LoVo (cell line): ENCODE measurements at regions not wholly inside any gene's neighbourhood (a gene's known extent, or its start where the extent isn't known, plus 50 kb on each side); places are given as distances from the start of the nearest gene placed in this dataset.

ENCODE experiments used
- DNase-seq: peaks from one replicate; pipeline ENCODE4 v3.0.0-alpha.2; 2016; ENCODE audit warnings: low spot score

GRCh38 chr5:61653807-61654580, 321.9 kb downstream of the ZSWIM6 start:
- no peak for DNase-seq

- DNase-seq: no peak
These were observed 322.8 kb downstream of the ZSWIM6 start for GRCh38 chr5:61654876-61655275.

- no peak for DNase-seq
These were observed 325.0 kb downstream of the ZSWIM6 start for GRCh38 chr5:61657010-61657409.

- DNase-seq: no peak
These were observed 325.6 kb downstream of the ZSWIM6 start for GRCh38 chr5:61657686-61658085.

GRCh38 chr5:61658592-61659008, 326.5 kb downstream of the ZSWIM6 start:
- peak; percentile 77 for DNase-seq

- DNase-seq: no peak
These were observed 327.2 kb downstream of the ZSWIM6 start for GRCh38 chr5:61659221-61659696.

- no peak for DNase-seq
These were observed 330.6 kb downstream of the ZSWIM6 start for GRCh38 chr5:61662670-61663069.

- DNase-seq: no peak
These were observed 334.1 kb downstream of the ZSWIM6 start for GRCh38 chr5:61666064-61666621.

GRCh38 chr5:61667525-61668218, 335.6 kb downstream of the ZSWIM6 start:
- no peak for DNase-seq

- no peak for DNase-seq
These were observed 337.5 kb downstream of the ZSWIM6 start for GRCh38 chr5:61669531-61669930.

- DNase-seq: no peak
These were observed 338.9 kb downstream of the ZSWIM6 start for GRCh38 chr5:61670941-61671340.

- DNase-seq: peak; percentile 32
These were observed 341.1 kb downstream of the ZSWIM6 start for GRCh38 chr5:61673007-61673735.

- DNase-seq: no peak
These were observed 342.3 kb downstream of the ZSWIM6 start for GRCh38 chr5:61674378-61674777.

GRCh38 chr5:61675015-61675692, 343.1 kb downstream of the ZSWIM6 start:
- no peak for DNase-seq

GRCh38 chr5:61677220-61677619, 345.2 kb downstream of the ZSWIM6 start:
- DNase-seq: no peak

GRCh38 chr5:61678966-61679365, 346.9 kb downstream of the ZSWIM6 start:
- DNase-seq: no peak

- no peak for DNase-seq
These were observed 347.5 kb downstream of the ZSWIM6 start for GRCh38 chr5:61679562-61679961.

GRCh38 chr5:61680247-61680646, 348.2 kb downstream of the ZSWIM6 start:
- DNase-seq: no peak

GRCh38 chr5:61683148-61683547, 351.1 kb downstream of the ZSWIM6 start:
- DNase-seq: no peak

- no peak for DNase-seq
These were observed 351.9 kb downstream of the ZSWIM6 start for GRCh38 chr5:61683926-61684325.

- DNase-seq: no peak
These were observed 354.6 kb downstream of the ZSWIM6 start for GRCh38 chr5:61686491-61687257.
